ENCODE measurements at regions not wholly inside any gene's neighbourhood (a gene's known extent, or its start where the extent isn't known, plus 50 kb on each side); places are given as distances from the start of the nearest gene placed in this dataset.

DNA sequence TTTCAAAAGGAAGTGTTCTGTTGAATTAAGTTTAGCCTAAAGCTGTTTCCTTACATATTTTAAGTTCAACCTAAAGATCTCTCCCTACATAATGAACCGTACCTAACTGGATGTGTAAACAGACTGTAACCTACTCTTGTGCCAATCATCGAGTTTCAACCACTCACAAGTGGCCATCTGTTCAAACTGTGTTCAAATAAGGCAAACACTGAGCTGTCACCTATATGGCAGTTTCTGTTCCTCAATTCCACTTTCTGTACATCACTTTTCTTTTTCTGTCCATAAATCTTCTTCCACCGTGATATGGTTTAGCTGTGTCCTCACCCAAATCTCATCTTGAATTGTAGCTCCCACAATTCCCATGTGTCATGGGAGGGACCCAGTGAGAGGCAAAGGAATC lies 428.6 kb downstream of the HACE1 start:
- Histone ChIP-seq H3K4me1 (no peaks in the 10 kb centered on the region), H3K9me3 (no peaks in the 10 kb centered on the region), H3K27me3 (no peaks in the 10 kb centered on the region), H3K4me3 (ENCODE audit: low read depth, low read length) (no peak overlapping the region), H3K36me3 (no peaks in the 10 kb centered on the region)
- TF ChIP-seq, protein P1, sequence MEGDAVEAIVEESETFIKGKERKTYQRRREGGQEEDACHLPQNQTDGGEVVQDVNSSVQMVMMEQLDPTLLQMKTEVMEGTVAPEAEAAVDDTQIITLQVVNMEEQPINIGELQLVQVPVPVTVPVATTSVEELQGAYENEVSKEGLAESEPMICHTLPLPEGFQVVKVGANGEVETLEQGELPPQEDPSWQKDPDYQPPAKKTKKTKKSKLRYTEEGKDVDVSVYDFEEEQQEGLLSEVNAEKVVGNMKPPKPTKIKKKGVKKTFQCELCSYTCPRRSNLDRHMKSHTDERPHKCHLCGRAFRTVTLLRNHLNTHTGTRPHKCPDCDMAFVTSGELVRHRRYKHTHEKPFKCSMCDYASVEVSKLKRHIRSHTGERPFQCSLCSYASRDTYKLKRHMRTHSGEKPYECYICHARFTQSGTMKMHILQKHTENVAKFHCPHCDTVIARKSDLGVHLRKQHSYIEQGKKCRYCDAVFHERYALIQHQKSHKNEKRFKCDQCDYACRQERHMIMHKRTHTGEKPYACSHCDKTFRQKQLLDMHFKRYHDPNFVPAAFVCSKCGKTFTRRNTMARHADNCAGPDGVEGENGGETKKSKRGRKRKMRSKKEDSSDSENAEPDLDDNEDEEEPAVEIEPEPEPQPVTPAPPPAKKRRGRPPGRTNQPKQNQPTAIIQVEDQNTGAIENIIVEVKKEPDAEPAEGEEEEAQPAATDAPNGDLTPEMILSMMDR (IDR thresholded peaks at IDR 0.05; ENCODE audit: low read depth, low read length), result no peak
- DNase-seq, result no peak

DNA sequence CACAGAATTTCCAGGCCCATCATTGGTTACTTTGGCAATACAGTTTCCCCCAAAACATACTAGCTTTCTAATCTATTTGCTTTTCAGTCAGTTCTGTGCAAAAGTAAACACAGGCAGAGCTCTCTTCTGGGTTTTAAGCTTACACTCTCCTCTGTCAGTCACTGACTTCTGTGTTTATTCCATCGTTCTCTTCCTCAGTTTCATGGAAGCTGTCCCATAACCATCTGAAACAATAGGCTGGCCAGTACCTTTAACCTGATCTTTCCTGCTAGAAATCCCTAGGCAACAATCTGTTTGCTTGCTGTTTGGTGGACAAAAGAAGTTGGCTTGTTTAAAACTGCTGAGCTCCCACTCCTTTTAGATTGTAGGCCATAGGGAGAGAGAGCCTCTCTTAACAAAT lies 431.5 kb downstream of the HACE1 start:
- Histone ChIP-seq H3K36me3 (no peaks in the 10 kb centered on the region), H3K4me1 (no peaks in the 10 kb centered on the region), H3K27me3 (no peaks in the 10 kb centered on the region), H3K4me3 (ENCODE audit: low read depth, low read length) (no peak overlapping the region), H3K9me3 (no peaks in the 10 kb centered on the region)
- DNase-seq, result no peak
- TF ChIP-seq, protein P1 (IDR thresholded peaks at IDR 0.05; ENCODE audit: low read depth, low read length), result no peak

DNA sequence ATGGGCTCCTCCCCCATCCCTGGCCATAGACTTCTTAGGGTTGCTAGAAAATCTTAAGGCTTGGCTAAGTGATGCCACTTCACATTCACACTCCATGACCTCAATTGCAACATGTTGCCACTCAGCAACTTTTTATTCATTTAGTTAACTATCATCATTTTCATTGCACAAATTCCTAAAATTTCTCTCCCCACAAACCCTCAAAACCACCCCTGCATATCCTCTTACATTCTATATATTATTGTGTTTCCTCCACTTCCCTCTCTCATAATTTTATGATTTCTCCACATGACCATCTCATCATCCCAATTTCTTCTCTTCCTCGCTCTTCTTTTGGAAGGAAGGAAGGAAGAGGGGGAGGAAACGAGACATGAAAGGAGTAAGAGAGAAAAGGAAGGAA lies 436.0 kb downstream of the HACE1 start:
- TF ChIP-seq, protein P1 (IDR thresholded peaks at IDR 0.05; ENCODE audit: low read depth, low read length), result no peak
- Histone ChIP-seq H3K36me3 (no peaks in the 10 kb centered on the region), H3K4me3 (ENCODE audit: low read depth, low read length) (no peak overlapping the region), H3K4me1 (peaks cover 17% of the 10 kb centered on the region), H3K9me3 (no peaks in the 10 kb centered on the region), H3K27me3 (no peaks in the 10 kb centered on the region)
- DNase-seq, result no peak

DNA sequence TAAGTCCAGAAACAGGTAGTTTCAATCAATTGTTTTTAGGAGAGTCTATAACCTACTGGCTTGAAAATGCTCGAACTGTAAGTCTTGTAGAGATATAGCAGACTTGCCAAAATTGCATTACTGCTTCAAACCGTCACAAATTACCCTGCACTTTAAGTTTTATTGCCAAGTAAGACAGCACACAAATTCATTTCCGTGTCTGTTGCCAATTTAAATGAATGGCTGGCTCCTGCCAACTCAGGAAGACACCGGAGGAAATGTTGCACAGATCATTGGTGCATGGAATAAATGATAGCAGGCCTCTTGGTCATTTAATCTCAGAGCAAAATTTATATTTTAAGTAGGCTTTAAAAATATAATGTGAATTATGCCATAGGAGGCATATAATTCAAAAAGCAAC lies 438.1 kb downstream of the HACE1 start:
- no peak overlapping the region for H3K4me3 ChIP-seq (ENCODE audit: low read depth, low read length)
- H3K27me3 ChIP-seq, result no peaks in the 10 kb centered on the region
- no peaks in the 10 kb centered on the region for H3K36me3 ChIP-seq
- peaks cover 17% of the 10 kb centered on the region for H3K4me1 ChIP-seq
- TF ChIP-seq, protein P1 (IDR thresholded peaks at IDR 0.05; ENCODE audit: low read depth, low read length), result no peak
- H3K9me3 ChIP-seq, result no peaks in the 10 kb centered on the region
- DNase-seq, result peak; percentile 62

DNA sequence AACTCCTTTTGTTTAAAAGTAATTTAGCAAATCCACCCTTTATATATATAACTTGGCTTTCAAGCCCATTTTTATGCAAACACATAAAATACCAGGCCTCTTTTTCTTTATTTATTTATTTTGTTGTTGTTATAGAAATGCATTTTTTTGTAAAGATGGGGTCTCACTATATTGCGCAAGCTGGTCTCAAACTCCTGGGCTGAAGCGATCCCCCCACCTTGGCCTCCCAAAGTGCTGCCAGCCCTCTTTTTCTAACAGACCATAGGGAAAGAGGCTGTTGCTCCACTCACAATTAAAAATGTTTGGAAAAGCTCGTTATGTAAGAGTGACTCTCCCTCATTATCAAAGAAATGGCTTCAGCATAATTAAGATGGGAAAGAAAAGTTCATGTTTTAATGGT lies 440.9 kb downstream of the HACE1 start:
- no peak overlapping the region for H3K4me3 ChIP-seq (ENCODE audit: low read depth, low read length)
- H3K4me1 ChIP-seq, result peaks cover 17% of the 10 kb centered on the region
- H3K36me3 ChIP-seq, result no peaks in the 10 kb centered on the region
- H3K27me3 ChIP-seq, result no peaks in the 10 kb centered on the region
- TF ChIP-seq, protein P1 (IDR thresholded peaks at IDR 0.05; ENCODE audit: low read depth, low read length), result no peak
- no peaks in the 10 kb centered on the region for H3K9me3 ChIP-seq
- DNase-seq, result no peak

DNA sequence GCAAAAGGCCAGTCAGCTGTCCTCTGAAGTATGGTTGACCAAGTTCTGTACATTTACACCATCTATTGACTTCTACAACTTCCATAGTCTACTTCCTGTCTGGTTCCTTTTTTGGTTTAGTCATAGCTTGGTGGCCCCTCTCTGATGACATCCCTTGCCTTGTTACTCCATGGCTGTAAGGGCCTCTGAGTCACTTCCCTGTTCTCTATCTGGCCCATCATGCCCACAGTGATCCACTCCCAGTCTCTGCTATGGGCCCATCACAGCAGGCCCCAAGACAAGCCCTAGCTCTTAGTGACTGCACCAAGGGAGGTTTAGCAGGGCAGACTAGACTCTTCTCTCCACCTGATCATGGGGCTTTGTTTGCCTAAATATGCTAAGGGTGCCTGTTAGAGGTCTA lies 441.6 kb downstream of the HACE1 start:
- TF ChIP-seq, protein P1 (IDR thresholded peaks at IDR 0.05; ENCODE audit: low read depth, low read length), result no peak
- no peak for DNase-seq
- H3K36me3 ChIP-seq, result no peaks in the 10 kb centered on the region

More for the DNA sequence above, 441.6 kb downstream of the HACE1 start:
- Histone ChIP-seq H3K27me3 (no peaks in the 10 kb centered on the region), H3K9me3 (no peaks in the 10 kb centered on the region), H3K4me1 (peaks cover 17% of the 10 kb centered on the region), H3K4me3 (ENCODE audit: low read depth, low read length) (no peak overlapping the region)

Data from BE2C (cell line).